Transverse colon (tissue), 4 donors: ENCODE measurements at regions not wholly inside any gene's neighbourhood (a gene's known extent, or its start where the extent isn't known, plus 50 kb on each side); places are given as distances from the start of the nearest gene placed in this dataset.

Experiments used
- DNase-seq: peaks from one replicate; pipeline ENCODE4 v3.0.0-alpha.2; 2019
- H3K27ac ChIP-seq, 4 donors: fragments of 200-600 bp; sonication (generic); 2 replicates each; pipeline ENCODE4 v1.5.1; 2016 to 2018; ENCODE audit warnings: inconsistent platforms in 4 of 4
- H3K27me3 ChIP-seq: fragments of 200-600 bp; sonication (generic); 2 replicates; pipeline ENCODE4 v1.5.1; 2017; ENCODE audit warnings: inconsistent platforms
- H3K36me3 ChIP-seq, 4 donors: fragments of 200-600 bp; sonication (generic); 2 replicates each; pipeline ENCODE4 v1.5.1; 2017 to 2019; ENCODE audit warnings: inconsistent platforms in 4 of 4
- H3K4me1 ChIP-seq, 4 donors: fragments of 200-600 bp; sonication (generic); 2 replicates each; pipeline ENCODE4 v1.5.1; 2017 to 2020; ENCODE audit warnings: inconsistent platforms in 4 of 4
- H3K4me3 ChIP-seq, 4 donors: fragments of 200-600 bp; sonication (generic); 1 replicate in 1 of 4; 2 replicates in 3 of 4; pipeline versions ENCODE4 v1.5.1 to v1.6.1; 2017 to 2019; ENCODE audit warnings: inconsistent platforms in 4 of 4
- H3K9me3 ChIP-seq, 2 donors: fragments of 200-600 bp; sonication (generic); 2 replicates each; pipeline ENCODE4 v1.5.1; 2017 to 2019; ENCODE audit warnings: inconsistent platforms in 2 of 2
- EP300 ChIP-seq: sonication (generic); formaldehyde crosslinking; IDR thresholded peaks from one replicate; pipeline ENCODE4 v1.6.1; 2017; ENCODE audit warnings: antibody characterized with exemption, low read depth
- POLR2A ChIP-seq: fragments of 450-650 bp; IDR thresholded peaks from one replicate; pipeline ENCODE4 v1.6.1; 2016; ENCODE audit warnings: antibody characterized with exemption, mild to moderate bottlenecking, moderate library complexity
- POLR2AphosphoS5 ChIP-seq, 3 donors: sonication (generic); formaldehyde crosslinking; IDR thresholded peaks; one replicate each; pipeline ENCODE4 v1.6.1; 2016; ENCODE audit warnings: antibody characterized with exemption in 3 of 3
- WGBS, 2 donors: methylation state at CpG; one replicate each; pipeline ENCODE4 v1.1.5; 2018; ENCODE audit warnings: low coverage in 1 of 2; 5-methylcytosine and 5-hydroxymethylcytosine counted together
- in situ Hi-C, 4 donors: fragments of 200-750 bp; cut with MboI; loops; one replicate each; pipeline versions ENCODE4 v1.15.0 to v1.15.1; 2017; ENCODE audit warnings: low sequenced_read_pairs in 3 of 4, low pct_ligation_motif_present in 1 of 4, low pct_unique_long_range_greater_than_20kb in 1 of 4
- intact Hi-C: fragments of 100-400 bp; cut with DNase I; formaldehyde crosslinking; loops from one replicate; pipeline ENCODE4 v1.15.1; 2023; ENCODE audit warnings: low total_unique reads
- TF ChIP-seq, protein P1 (sequence below), 5 experiments: fragments of 200-600 bp in 3 of 5; fragments of 450-650 bp in 2 of 5; sonication (generic) in 3 of 5; IDR thresholded peaks; 1 replicate in 2 of 5; 2 replicates in 3 of 5; pipeline ENCODE4 v1.5.1; 2016 to 2017; ENCODE audit warnings: antibody characterized with exemption in 5 of 5, inconsistent platforms in 3 of 5, mild to moderate bottlenecking in 2 of 5, moderate library complexity in 1 of 5

GRCh38 chr9:13626601-13627000, 347.1 kb upstream of the MPDZ start:
- intact Hi-C loops = no loop called here
- TF ChIP-seq, protein P1, sequence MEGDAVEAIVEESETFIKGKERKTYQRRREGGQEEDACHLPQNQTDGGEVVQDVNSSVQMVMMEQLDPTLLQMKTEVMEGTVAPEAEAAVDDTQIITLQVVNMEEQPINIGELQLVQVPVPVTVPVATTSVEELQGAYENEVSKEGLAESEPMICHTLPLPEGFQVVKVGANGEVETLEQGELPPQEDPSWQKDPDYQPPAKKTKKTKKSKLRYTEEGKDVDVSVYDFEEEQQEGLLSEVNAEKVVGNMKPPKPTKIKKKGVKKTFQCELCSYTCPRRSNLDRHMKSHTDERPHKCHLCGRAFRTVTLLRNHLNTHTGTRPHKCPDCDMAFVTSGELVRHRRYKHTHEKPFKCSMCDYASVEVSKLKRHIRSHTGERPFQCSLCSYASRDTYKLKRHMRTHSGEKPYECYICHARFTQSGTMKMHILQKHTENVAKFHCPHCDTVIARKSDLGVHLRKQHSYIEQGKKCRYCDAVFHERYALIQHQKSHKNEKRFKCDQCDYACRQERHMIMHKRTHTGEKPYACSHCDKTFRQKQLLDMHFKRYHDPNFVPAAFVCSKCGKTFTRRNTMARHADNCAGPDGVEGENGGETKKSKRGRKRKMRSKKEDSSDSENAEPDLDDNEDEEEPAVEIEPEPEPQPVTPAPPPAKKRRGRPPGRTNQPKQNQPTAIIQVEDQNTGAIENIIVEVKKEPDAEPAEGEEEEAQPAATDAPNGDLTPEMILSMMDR (IDR thresholded peaks at IDR 0.05) = no peak
- TF ChIP-seq POLR2A (no peak), POLR2AphosphoS5 (IDR thresholded peaks at IDR 0.05) (no peak), EP300 (no peak)
- Histone ChIP-seq H3K27ac (no peak overlapping the region), H3K9me3 (peaks cover 0 to 3% of the 10 kb centered on the region in 2 donors), H3K4me1 (peaks cover 0 to 1% (median 0%) of the 10 kb centered on the region in 4 donors), H3K27me3 (no peaks in the 10 kb centered on the region), H3K36me3 (no peaks in the 10 kb centered on the region), H3K4me3 (no peak overlapping the region)
- 71 to 100% methylated on average over 1 of the region's 1 CpG for WGBS, 2 donors
- DNase-seq = no peak
- in situ Hi-C loops = no loop called here

DNA sequence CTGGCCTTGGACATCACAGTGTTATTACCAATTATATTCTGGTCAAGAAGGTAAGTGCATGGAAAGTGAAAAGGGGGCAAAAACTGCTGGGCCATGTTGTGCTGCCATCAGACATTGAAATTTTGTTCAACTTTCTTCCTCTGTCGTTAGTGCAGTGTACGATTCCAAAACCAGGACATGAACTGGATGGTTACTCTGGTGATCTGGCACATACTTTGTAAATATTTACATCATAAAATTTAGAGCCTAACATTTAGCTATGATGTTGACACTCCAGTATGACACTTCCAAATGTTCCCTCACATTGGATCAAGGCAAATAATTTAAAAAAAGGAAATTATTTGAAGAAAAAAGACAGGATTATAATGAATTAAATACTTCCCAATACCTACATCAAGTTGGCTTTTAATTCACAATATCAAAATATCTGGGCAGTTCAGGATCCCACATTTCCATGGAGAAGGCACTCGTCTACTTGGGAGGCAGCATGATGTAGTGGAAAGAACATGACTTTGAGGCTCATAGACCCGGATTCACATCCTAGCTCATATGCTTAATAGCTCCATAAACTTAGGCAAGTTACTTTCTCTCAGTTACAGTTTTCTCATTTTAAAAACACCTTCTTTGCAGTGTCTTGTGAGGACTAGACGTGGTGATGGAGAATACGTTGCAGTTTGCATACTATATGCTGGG, 342.5 kb upstream of the MPDZ start:
- Histone ChIP-seq H3K36me3 (no peaks in the 10 kb centered on the region), H3K27me3 (no peaks in the 10 kb centered on the region), H3K9me3 (no peaks in the 10 kb centered on the region), H3K4me1 (peaks cover 0 to 4% (median 0%) of the 10 kb centered on the region in 4 donors), H3K27ac (no peak overlapping the region), H3K4me3 (no peak overlapping the region)
- in situ Hi-C loops (no loop called here), intact Hi-C loops (no loop called here)
- TF ChIP-seq POLR2A (no peak), EP300 (no peak)
- WGBS, 2 donors = 53 to 67% methylated on average over 6 of the region's 6 CpGs
- no peak for DNase-seq

DNA sequence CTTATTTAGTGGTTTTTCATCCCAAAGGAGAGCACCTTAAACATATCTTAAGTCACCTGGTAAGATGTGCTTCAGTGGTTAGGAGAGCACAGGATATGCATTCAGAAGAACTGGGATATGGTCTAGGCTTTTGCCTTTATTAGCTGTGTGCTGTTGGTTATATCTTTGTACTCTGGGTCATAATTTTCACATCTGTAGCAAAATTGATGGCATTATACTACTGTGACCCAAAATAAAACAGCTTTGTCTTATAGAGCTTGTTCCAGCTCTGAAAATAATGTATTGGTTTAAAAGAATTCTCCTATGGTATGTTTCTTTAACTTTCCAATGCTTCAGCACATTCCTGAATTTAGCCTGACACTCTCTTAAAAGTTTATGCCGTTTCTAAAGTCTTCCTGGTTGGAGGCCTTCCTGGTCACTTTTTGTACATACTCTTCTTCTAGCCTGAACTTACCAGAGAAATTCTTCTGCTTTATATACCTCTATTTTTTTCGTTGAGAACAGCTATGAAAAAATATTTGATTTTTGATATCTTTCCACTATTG, 337.1 kb upstream of the MPDZ start:
- no peak overlapping the region for H3K4me3 ChIP-seq
- H3K27ac ChIP-seq = peak overlapping the region in 2 of 4 donors; percentile 11 to 36
- no peaks in the 10 kb centered on the region for H3K36me3 ChIP-seq
- DNase-seq = no peak
- peaks cover 0 to 16% (median 0%) of the 10 kb centered on the region in 4 donors for H3K4me1 ChIP-seq
- 18 to 35% methylated on average over 2 of the region's 2 CpGs for WGBS, 2 donors
- H3K9me3 ChIP-seq = no peaks in the 10 kb centered on the region
- H3K27me3 ChIP-seq = no peaks in the 10 kb centered on the region
- intact Hi-C loops = no loop called here
- no peak for TF ChIP-seq EP300
- TF ChIP-seq, protein P1 (IDR thresholded peaks at IDR 0.05) = no peak
- no peak for TF ChIP-seq POLR2A
- TF ChIP-seq POLR2AphosphoS5 (IDR thresholded peaks at IDR 0.05) = no peak
- in situ Hi-C loops = no loop called here

- Histone ChIP-seq H3K4me3 (no peak overlapping the region), H3K27me3 (no peaks in the 10 kb centered on the region), H3K27ac (peak overlapping the region in 2 of 4 donors; percentile 11 to 36), H3K4me1 (peaks cover 0 to 13% (median 0%) of the 10 kb centered on the region in 4 donors), H3K36me3 (no peaks in the 10 kb centered on the region), H3K9me3 (no peaks in the 10 kb centered on the region)
- no peak for DNase-seq
- in situ Hi-C loops (no loop called here), intact Hi-C loops (no loop called here)
- WGBS, 2 donors = 66 to 70% methylated on average over 7 of the region's 7 CpGs
- peak in 1 of 3 donors; percentile 14 for TF ChIP-seq POLR2AphosphoS5 (IDR thresholded peaks at IDR 0.05)
- TF ChIP-seq, protein P1 (IDR thresholded peaks at IDR 0.05) = no peak
These were observed 336.4 kb upstream of the MPDZ start for GRCh38 chr9:13615660-13616490.
